ENCODE measurements at regions not wholly inside any gene's neighbourhood (a gene's known extent, or its start where the extent isn't known, plus 50 kb on each side); places are given as distances from the start of the nearest gene placed in this dataset.

DNA sequence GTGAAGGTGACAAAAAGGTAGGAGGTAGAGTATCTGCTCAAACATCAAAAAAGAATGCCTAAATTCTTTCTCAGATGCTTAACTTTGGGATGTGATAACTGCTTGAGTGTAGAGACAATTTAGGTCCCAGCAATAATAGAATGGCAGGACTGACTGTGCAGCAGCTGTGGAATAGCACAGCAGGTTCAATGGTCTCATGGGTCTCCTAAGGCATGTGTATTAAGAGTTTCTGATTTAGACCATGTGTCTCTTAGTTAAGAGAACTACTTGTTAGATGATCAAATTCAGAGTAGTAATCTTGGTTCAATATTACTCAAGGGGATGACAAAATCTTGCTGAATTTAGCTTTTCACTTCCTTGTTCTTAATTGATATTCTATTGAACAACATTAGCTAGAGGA lies 72.0 kb downstream of the ALX1 start:
- POLR2A ChIA-PET (ENCODE audit: partially characterized antibody), result no interaction called here
- no peak overlapping the region for H3K27ac Mint-ChIP-seq

DNA sequence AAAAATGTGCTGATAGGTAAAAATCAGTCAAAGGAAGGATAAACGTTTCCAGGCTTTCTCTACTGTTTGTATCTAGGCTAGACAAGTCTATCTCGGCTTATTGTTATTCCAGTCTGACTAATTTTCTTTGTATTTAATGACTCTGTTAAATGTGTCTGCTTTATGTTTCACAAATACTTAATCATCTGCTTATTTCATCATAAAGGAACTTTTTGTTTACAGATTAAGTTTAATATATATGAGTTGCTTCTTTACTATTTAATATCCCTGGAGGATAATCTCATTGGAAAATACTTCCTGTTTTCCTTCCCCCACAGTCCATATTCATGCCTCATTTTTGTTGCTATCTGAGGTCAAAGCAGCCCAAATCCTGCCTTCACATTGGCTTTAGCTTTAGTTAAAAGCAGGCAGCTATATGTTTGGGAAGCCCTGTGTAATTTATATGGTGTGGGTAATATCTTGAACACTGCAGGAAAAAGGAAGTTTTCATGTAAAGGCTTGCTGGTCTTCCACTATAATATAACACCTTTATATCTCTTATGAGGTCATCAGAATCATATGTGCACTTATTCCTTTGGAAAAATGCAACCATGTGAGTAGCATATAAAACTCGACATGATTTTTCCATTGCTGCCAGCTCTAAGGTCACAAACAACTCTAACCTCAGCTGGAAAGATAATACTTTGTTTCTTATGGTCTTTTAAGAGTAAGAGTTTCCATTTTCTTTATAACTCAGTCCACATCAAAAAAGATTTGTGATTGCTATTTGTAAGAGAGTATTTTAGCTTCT lies 76.8 kb downstream of the ALX1 start:
- CTCF ChIA-PET (ENCODE audit: partially characterized antibody), result no interaction called here
- H3K36me3 Mint-ChIP-seq, result no peaks in the 10 kb centered on the region
- H3K27me3 Mint-ChIP-seq, result no peaks in the 10 kb centered on the region
- POLR2A ChIA-PET (ENCODE audit: partially characterized antibody), result no interaction called here
- H3K4me1 Mint-ChIP-seq, result no peaks in the 10 kb centered on the region
- H3K4me3 Mint-ChIP-seq, result no peak overlapping the region
- no peaks in the 10 kb centered on the region for H3K36me3 ChIP-seq (ENCODE audit: insufficient read depth, low read length)
- H3K9me3 ChIP-seq (ENCODE audit: control insufficient read depth in 1 of 2, low read length in 2 of 2), result no peaks in the 10 kb centered on the region
- no peak for DNase-seq
- no peak overlapping the region for H3K27ac Mint-ChIP-seq
- peaks cover 0 to 4% (median under 1%) of the 10 kb centered on the region in 8 donors for H3K9me3 Mint-ChIP-seq
- intact Hi-C loops (cut with micrococcal nuclease), result no loop called here
- no peaks in the 10 kb centered on the region for H3K27me3 ChIP-seq (ENCODE audit: insufficient read depth, low read length)
- no peaks in the 10 kb centered on the region for H3K4me1 ChIP-seq (ENCODE audit: insufficient read depth, low read length)
- no peak overlapping the region for H3K4me3 ChIP-seq (ENCODE audit: low read length in 2 of 2)
- H3K27ac ChIP-seq (ENCODE audit: low read depth, low read length), result no peak overlapping the region

More for the DNA sequence above, 72.0 kb downstream of the ALX1 start:
- Mint-ChIP-seq H3K4me1 (no peaks in the 10 kb centered on the region), H3K27me3 (no peaks in the 10 kb centered on the region), H3K9me3 (peaks cover 0 to 3% (median 0%) of the 10 kb centered on the region in 8 donors), H3K36me3 (no peaks in the 10 kb centered on the region), H3K4me3 (no peak overlapping the region)
- Histone ChIP-seq H3K4me1 (ENCODE audit: insufficient read depth, low read length) (no peaks in the 10 kb centered on the region), H3K4me3 (ENCODE audit: low read length in 2 of 2) (no peak overlapping the region), H3K36me3 (ENCODE audit: insufficient read depth, low read length) (no peaks in the 10 kb centered on the region), H3K27me3 (ENCODE audit: insufficient read depth, low read length) (no peaks in the 10 kb centered on the region), H3K9me3 (ENCODE audit: control insufficient read depth in 1 of 2, low read length in 2 of 2) (no peaks in the 10 kb centered on the region), H3K27ac (ENCODE audit: low read depth, low read length) (no peak overlapping the region)
- DNase-seq, result no peak
- intact Hi-C loops (cut with micrococcal nuclease), result no loop called here
- CTCF ChIA-PET (ENCODE audit: partially characterized antibody), result interaction anchor here (1.4 kb wide), 1 partner anchor 9 kb away, joined by 3 read pairs; no protein-coding TSS in a partner anchor

DNA sequence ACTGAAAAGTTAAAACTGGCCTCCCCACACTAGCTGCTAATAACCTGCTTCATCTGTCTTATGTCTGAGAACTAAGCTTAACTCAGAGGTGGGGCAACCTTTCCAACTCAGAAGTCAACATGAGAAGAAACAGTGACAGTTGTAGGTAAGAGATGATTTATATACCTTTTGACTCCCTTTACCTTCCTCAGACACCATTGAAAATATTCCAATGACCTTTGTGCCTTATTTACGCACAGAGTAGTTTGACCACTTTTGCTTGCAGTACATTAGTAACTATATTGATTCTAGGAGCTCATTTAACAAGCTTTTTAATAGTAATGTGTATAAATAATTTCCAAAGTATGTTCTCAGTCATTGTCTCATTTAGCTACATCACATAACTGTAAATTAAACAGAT lies 77.6 kb downstream of the ALX1 start:
- no peaks in the 10 kb centered on the region for H3K9me3 ChIP-seq (ENCODE audit: control insufficient read depth in 1 of 2, low read length in 2 of 2)
- H3K36me3 ChIP-seq (ENCODE audit: insufficient read depth, low read length), result no peaks in the 10 kb centered on the region
- intact Hi-C loops (cut with micrococcal nuclease), result no loop called here
- Mint-ChIP-seq H3K27ac (no peak overlapping the region), H3K36me3 (no peaks in the 10 kb centered on the region), H3K27me3 (no peaks in the 10 kb centered on the region), H3K4me1 (no peaks in the 10 kb centered on the region), H3K4me3 (no peak overlapping the region), H3K9me3 (peaks cover 0 to 4% (median under 1%) of the 10 kb centered on the region in 8 donors)
- H3K27me3 ChIP-seq (ENCODE audit: insufficient read depth, low read length), result no peaks in the 10 kb centered on the region
- ChIA-PET POLR2A (ENCODE audit: partially characterized antibody) (no interaction called here), CTCF (ENCODE audit: partially characterized antibody) (no interaction called here)
- H3K4me3 ChIP-seq (ENCODE audit: low read length in 2 of 2), result no peak overlapping the region
- DNase-seq, result no peak
- no peak overlapping the region for H3K27ac ChIP-seq (ENCODE audit: low read depth, low read length)
- no peaks in the 10 kb centered on the region for H3K4me1 ChIP-seq (ENCODE audit: insufficient read depth, low read length)

DNA sequence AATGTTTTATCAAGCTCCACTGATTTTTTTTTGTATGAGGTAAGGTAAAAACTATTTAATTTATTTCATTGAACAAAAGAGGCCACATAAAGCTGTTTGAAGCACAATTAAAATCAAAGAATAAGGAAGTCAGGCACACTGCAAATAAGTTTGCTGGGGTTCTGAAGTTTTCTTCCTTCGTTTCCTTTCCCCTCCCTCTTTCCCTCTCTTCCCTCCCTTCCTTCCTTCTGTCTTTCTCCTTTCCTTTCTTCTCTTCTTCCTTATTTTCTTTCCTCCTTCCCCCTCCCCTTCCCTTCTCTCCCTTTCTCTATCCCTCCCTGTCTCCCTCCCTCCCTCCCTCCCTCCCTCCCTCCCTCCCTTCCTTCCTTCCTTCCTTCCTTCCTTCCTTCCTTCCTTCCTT lies 78.7 kb downstream of the ALX1 start:
- POLR2A ChIA-PET (ENCODE audit: partially characterized antibody), result no interaction called here
- H3K27me3 Mint-ChIP-seq, result no peaks in the 10 kb centered on the region
- Histone ChIP-seq H3K27ac (ENCODE audit: low read depth, low read length) (no peak overlapping the region), H3K36me3 (ENCODE audit: insufficient read depth, low read length) (no peaks in the 10 kb centered on the region), H3K27me3 (ENCODE audit: insufficient read depth, low read length) (no peaks in the 10 kb centered on the region), H3K4me1 (ENCODE audit: insufficient read depth, low read length) (no peaks in the 10 kb centered on the region), H3K9me3 (ENCODE audit: control insufficient read depth in 1 of 2, low read length in 2 of 2) (no peaks in the 10 kb centered on the region), H3K4me3 (ENCODE audit: low read length in 2 of 2) (no peak overlapping the region)
- CTCF ChIA-PET (ENCODE audit: partially characterized antibody), result no interaction called here
- DNase-seq, result no peak
- H3K36me3 Mint-ChIP-seq, result no peaks in the 10 kb centered on the region
- no peaks in the 10 kb centered on the region for H3K4me1 Mint-ChIP-seq
- H3K9me3 Mint-ChIP-seq, result peaks cover 0 to 7% (median under 1%) of the 10 kb centered on the region in 8 donors
- H3K27ac Mint-ChIP-seq, result no peak overlapping the region
- H3K4me3 Mint-ChIP-seq, result no peak overlapping the region
- intact Hi-C loops (cut with micrococcal nuclease), result no loop called here

DNA sequence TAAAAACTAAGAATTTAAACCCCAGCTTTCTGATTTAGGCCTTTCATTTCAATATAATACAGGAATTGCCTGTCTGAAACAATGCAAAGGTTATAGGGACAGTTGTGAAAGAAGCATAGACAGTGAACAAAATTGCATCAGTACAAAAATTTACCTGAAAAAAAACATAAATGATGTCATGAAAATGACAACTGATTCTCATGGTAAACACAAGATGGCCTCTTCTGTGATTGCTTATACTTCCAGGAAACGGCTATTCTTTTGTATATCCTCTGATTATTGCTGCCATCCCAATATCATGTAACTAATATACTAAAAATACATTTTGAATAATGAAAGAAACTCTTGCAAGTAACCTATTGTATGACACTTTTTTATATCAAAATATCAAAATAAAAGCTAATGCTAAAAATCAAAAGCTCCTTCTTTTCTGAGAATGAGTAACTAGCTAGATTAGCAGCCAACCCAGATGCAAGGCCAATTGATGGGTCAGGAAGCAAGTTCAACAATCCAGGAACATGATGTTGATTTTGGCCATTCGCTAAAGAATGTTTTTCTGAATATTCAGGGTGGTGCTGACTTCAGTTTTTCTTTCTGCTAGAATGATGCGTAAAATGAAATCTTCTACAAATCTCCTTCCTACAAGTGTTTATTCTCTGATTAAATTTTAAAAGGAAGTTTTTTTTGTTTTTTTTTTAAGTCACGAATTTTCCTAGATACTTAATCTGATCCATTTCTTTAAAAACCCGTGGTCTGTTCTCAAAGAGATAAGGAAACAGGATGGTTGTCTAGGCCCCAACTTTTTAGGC lies 83.6 kb downstream of the ALX1 start:
- Histone ChIP-seq H3K36me3 (ENCODE audit: insufficient read depth, low read length) (no peaks in the 10 kb centered on the region), H3K27ac (ENCODE audit: low read depth, low read length) (no peak overlapping the region), H3K27me3 (ENCODE audit: insufficient read depth, low read length) (no peaks in the 10 kb centered on the region), H3K4me3 (ENCODE audit: low read length in 2 of 2) (no peak overlapping the region), H3K9me3 (ENCODE audit: control insufficient read depth in 1 of 2, low read length in 2 of 2) (no peaks in the 10 kb centered on the region), H3K4me1 (ENCODE audit: insufficient read depth, low read length) (no peaks in the 10 kb centered on the region)
- Mint-ChIP-seq H3K27ac (no peak overlapping the region), H3K4me1 (no peaks in the 10 kb centered on the region), H3K9me3 (peaks cover 0 to 7% (median under 1%) of the 10 kb centered on the region in 8 donors), H3K36me3 (no peaks in the 10 kb centered on the region), H3K27me3 (no peaks in the 10 kb centered on the region), H3K4me3 (no peak overlapping the region)
- intact Hi-C loops (cut with micrococcal nuclease), result no loop called here
- CTCF ChIA-PET (ENCODE audit: partially characterized antibody), result no interaction called here
- DNase-seq, result no peak
- POLR2A ChIA-PET (ENCODE audit: partially characterized antibody), result no interaction called here

DNA sequence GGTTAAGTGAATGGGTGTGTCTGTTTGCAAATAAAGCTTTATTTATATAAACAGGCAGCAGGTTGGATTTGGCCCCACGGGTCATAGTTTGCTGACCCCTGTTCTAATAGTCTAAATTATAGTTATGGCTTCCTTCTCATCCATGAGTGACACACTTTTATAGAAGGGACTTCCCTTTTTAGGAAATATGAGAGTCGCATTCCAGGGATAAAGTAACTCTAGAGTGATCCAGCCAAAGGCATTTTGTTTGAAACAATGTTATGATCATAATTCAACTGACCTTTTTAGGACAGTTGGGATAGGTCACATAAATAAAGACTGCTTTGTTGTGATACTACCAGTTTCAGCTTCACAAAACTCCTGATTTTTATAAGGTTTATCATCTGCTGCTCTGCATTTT lies 87.9 kb downstream of the ALX1 start:
- Histone ChIP-seq H3K27ac (ENCODE audit: low read depth, low read length) (no peak overlapping the region), H3K4me1 (ENCODE audit: insufficient read depth, low read length) (no peaks in the 10 kb centered on the region), H3K9me3 (ENCODE audit: control insufficient read depth in 1 of 2, low read length in 2 of 2) (no peaks in the 10 kb centered on the region), H3K36me3 (ENCODE audit: insufficient read depth, low read length) (no peaks in the 10 kb centered on the region), H3K27me3 (ENCODE audit: insufficient read depth, low read length) (no peaks in the 10 kb centered on the region), H3K4me3 (ENCODE audit: low read length in 2 of 2) (no peak overlapping the region)
- H3K9me3 Mint-ChIP-seq, result peaks cover 0 to 4% (median 1%) of the 10 kb centered on the region in 8 donors
- no peak overlapping the region for H3K4me3 Mint-ChIP-seq
- H3K27ac Mint-ChIP-seq, result no peak overlapping the region
- no peaks in the 10 kb centered on the region for H3K36me3 Mint-ChIP-seq
- no peak for DNase-seq
- intact Hi-C loops (cut with micrococcal nuclease), result no loop called here
- CTCF ChIA-PET (ENCODE audit: partially characterized antibody), result no interaction called here
- no peaks in the 10 kb centered on the region for H3K27me3 Mint-ChIP-seq
- H3K4me1 Mint-ChIP-seq, result no peaks in the 10 kb centered on the region
- POLR2A ChIA-PET (ENCODE audit: partially characterized antibody), result no interaction called here

DNA sequence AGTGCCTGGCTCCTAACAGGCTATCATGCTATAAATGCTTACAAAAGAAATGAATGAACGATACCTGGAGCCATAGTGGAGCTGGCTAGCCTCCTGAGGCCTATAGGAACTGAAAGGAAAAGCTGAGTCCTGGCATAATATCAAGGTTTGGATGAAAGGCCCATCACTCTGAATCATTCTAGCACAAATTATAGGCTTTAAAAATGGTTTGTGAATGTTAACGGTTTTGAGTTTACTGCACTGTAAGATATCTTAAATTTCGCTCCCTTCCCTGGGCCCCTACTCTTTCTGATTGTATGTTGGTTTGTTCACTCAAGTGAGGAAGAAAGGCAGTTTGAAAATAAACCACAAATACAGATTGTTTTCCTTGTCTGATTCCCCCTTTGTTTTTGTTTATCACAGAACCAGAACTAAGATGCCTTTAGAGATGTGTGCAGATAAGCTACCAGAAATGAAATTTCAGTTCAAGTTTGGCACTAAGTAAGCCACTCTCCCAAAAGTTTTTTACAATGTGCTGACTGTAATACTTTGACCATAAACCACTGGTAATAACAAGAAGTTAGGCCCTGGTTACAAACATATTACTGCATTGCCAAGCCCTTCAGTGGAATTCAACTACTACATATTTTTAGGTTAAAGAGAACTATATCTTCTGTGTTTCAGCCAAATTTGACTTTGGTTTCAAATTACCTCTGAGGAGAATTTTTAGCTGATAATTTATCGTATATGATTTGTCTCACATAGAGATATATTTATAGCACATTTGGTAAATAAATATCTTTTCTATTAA lies 89.5 kb downstream of the ALX1 start:
- Histone ChIP-seq H3K4me1 (ENCODE audit: insufficient read depth, low read length) (no peaks in the 10 kb centered on the region), H3K27me3 (ENCODE audit: insufficient read depth, low read length) (no peaks in the 10 kb centered on the region), H3K4me3 (ENCODE audit: low read length in 2 of 2) (no peak overlapping the region), H3K36me3 (ENCODE audit: insufficient read depth, low read length) (no peaks in the 10 kb centered on the region), H3K9me3 (ENCODE audit: control insufficient read depth in 1 of 2, low read length in 2 of 2) (no peaks in the 10 kb centered on the region), H3K27ac (ENCODE audit: low read depth, low read length) (no peak overlapping the region)
- intact Hi-C loops (cut with micrococcal nuclease), result no loop called here
- no peaks in the 10 kb centered on the region for H3K36me3 Mint-ChIP-seq
- no peaks in the 10 kb centered on the region for H3K27me3 Mint-ChIP-seq
- CTCF ChIA-PET (ENCODE audit: partially characterized antibody), result no interaction called here
- no peak for DNase-seq
- H3K4me1 Mint-ChIP-seq, result no peaks in the 10 kb centered on the region
- POLR2A ChIA-PET (ENCODE audit: partially characterized antibody), result no interaction called here
- H3K9me3 Mint-ChIP-seq, result peaks cover 0 to 4% (median 1%) of the 10 kb centered on the region in 8 donors
- H3K27ac Mint-ChIP-seq, result no peak overlapping the region
- H3K4me3 Mint-ChIP-seq, result no peak overlapping the region
